CD14-positive monocyte (primary cell): ENCODE measurements at regions not wholly inside any gene's neighbourhood (a gene's known extent, or its start where the extent isn't known, plus 50 kb on each side); places are given as distances from the start of the nearest gene placed in this dataset.

Source experiments
- DNase-seq, 3 donors: peaks; one replicate each; pipeline ENCODE4 v3.0.0-alpha.2; 2011 to 2022
- H2AFZ ChIP-seq: 2 replicates; pipeline ENCODE4 v1.6.0; 2012; ENCODE audit warnings: mild to moderate bottlenecking, low read depth, low read length, inconsistent platforms; ENCODE audit not compliant: insufficient read depth, poor library complexity, severe bottlenecking
- H3K27ac ChIP-seq, 2 donors: 1 replicate in 1 of 2; 2 replicates in 1 of 2; pipeline ENCODE4 v1.5.1; 2012 to 2013; ENCODE audit warnings: low read length in 2 of 2, control low read depth in 1 of 2, inconsistent platforms in 1 of 2, low read depth in 1 of 2, mild to moderate bottlenecking in 1 of 2
- H3K27me3 ChIP-seq, 2 donors: one replicate each; pipeline versions ENCODE4 v1.6.0 to v1.6.1; 2011 to 2013; ENCODE audit warnings: low read length in 2 of 2; ENCODE audit not compliant: control insufficient read depth in 2 of 2, insufficient read depth in 2 of 2
- H3K36me3 ChIP-seq, 2 donors: replicated peaks in 1 of 2; 1 replicate in 1 of 2; 2 replicates in 1 of 2; pipeline versions ENCODE4 v1.5.1 to v1.6.1; 2012 to 2013; ENCODE audit warnings: low read length in 2 of 2, control low read depth in 1 of 2, inconsistent platforms in 1 of 2, mild to moderate bottlenecking in 1 of 2; ENCODE audit not compliant: insufficient read depth in 2 of 2, control insufficient read depth in 1 of 2
- H3K4me1 ChIP-seq, 2 donors: 1 replicate in 1 of 2; 2 replicates in 1 of 2; pipeline versions ENCODE4 v1.5.1 to v1.6.1; 2012 to 2013; ENCODE audit warnings: low read length in 2 of 2, control low read depth in 1 of 2, inconsistent platforms in 1 of 2, mild to moderate bottlenecking in 1 of 2, moderate library complexity in 1 of 2; ENCODE audit not compliant: insufficient read depth in 2 of 2, control insufficient read depth in 1 of 2
- H3K4me2 ChIP-seq: replicated peaks from 2 replicates; pipeline ENCODE3; 2012; ENCODE audit warnings: low read length, moderate library complexity, mild to moderate bottlenecking; ENCODE audit not compliant: poor library complexity, severe bottlenecking; ENCODE audit errors: extremely low read depth
- H3K4me3 ChIP-seq, 3 experiments: fragments of 200-600 bp in 1 of 3; sonication (generic) in 1 of 3; replicated peaks in 1 of 3; 1 replicate in 2 of 3; 2 replicates in 1 of 3; pipeline ENCODE4 v1.5.1; 2011 to 2013; ENCODE audit warnings: low read length in 3 of 3, mild to moderate bottlenecking in 3 of 3, control low read depth in 2 of 3, low read depth in 2 of 3, inconsistent platforms in 1 of 3, moderate library complexity in 1 of 3
- H3K79me2 ChIP-seq: 2 replicates; pipeline ENCODE4 v1.6.0; 2012; ENCODE audit warnings: mild to moderate bottlenecking, control low read depth, inconsistent platforms, low read length, moderate library complexity; ENCODE audit not compliant: insufficient read depth
- H3K9ac ChIP-seq: 2 replicates; pipeline ENCODE4 v1.6.0; 2017; ENCODE audit warnings: low read length, mild to moderate bottlenecking; ENCODE audit not compliant: insufficient read depth, poor library complexity, severe bottlenecking
- H3K9me3 ChIP-seq, 2 donors: replicated peaks in 1 of 2; 1 replicate in 1 of 2; 2 replicates in 1 of 2; pipeline versions ENCODE4 v1.5.1 to v1.6.1; 2012 to 2013; ENCODE audit warnings: low read length in 2 of 2, control low read depth in 1 of 2; ENCODE audit not compliant: control insufficient read depth in 1 of 2, insufficient read depth in 1 of 2
- H4K20me1 ChIP-seq: 2 replicates; pipeline ENCODE4 v1.6.0; 2012; ENCODE audit warnings: mild to moderate bottlenecking, low read length, control low read depth, moderate library complexity; ENCODE audit not compliant: insufficient read depth
- H3K27ac Mint-ChIP-seq, 7 donors: one replicate each; pipeline ENCODE4 v1.8.0; 2020; ENCODE audit warnings: mild to moderate bottlenecking in 7 of 7, mixed read lengths in 7 of 7, moderate library complexity in 6 of 7, inconsistent platforms in 2 of 7
- H3K27me3 Mint-ChIP-seq, 3 donors: one replicate each; pipeline ENCODE4 v1.8.0; 2021 to 2022; ENCODE audit warnings: low read depth in 3 of 3, mild to moderate bottlenecking in 3 of 3, mixed read lengths in 3 of 3, moderate library complexity in 3 of 3, inconsistent platforms in 1 of 3
- H3K36me3 Mint-ChIP-seq, 2 donors: one replicate each; pipeline ENCODE4 v1.8.0; 2020; ENCODE audit warnings: mixed read lengths in 2 of 2, inconsistent platforms in 1 of 2, mild to moderate bottlenecking in 1 of 2
- H3K4me1 Mint-ChIP-seq: one replicate; pipeline ENCODE4 v1.8.0; 2020; ENCODE audit warnings: mild to moderate bottlenecking, mixed read lengths
- H3K4me3 Mint-ChIP-seq, 2 donors: one replicate each; pipeline ENCODE4 v1.8.0; 2020; ENCODE audit warnings: mild to moderate bottlenecking in 2 of 2, mixed read lengths in 2 of 2, moderate library complexity in 1 of 2
- H3K9me3 Mint-ChIP-seq, 7 donors: one replicate each; pipeline ENCODE4 v1.8.0; 2020 to 2022; ENCODE audit warnings: mixed read lengths in 7 of 7, mild to moderate bottlenecking in 6 of 7, moderate library complexity in 6 of 7, inconsistent platforms in 2 of 7
- WGBS: methylation state at CpG from one replicate; pipeline ENCODE4 v1.1.5; 2013; ENCODE audit warnings: missing lambda C conversion rate; ENCODE audit not compliant: insufficient coverage; 5-methylcytosine and 5-hydroxymethylcytosine counted together
- intact Hi-C, 2 donors: fragments of 100-400 bp; cut with micrococcal nuclease; formaldehyde crosslinking; loops; one replicate each; pipeline versions ENCODE4 v1.15.0 to v1.15.1; 2023
- TF ChIP-seq, protein P1 (sequence below): fragments of 200-600 bp; IDR thresholded peaks from one replicate; pipeline ENCODE4 v1.8.0; 2022; ENCODE audit warnings: antibody characterized with exemption, mild to moderate bottlenecking

DNA sequence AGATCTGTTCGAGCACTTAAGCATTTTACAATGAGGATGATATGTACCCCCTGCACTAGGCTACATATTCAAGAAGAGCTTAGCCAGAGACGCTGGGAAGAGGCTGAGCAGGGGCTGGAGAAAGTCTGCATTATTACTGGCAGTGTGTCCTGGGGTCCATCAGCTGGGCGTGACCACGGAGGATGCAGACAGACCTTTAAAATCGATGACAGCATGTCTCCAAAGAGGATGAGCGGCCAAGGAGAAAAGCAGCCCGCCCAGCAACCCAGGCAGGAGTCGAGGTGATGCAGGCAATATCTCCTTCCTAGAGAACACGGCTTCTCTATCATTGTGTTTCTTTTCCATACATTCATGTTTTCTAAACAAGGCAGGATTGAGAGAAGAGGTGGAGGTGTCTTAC is 300.7 kb downstream of the USP46 start:
- H3K27me3 ChIP-seq, result no peaks in the 10 kb centered on the region
- TF ChIP-seq, protein P1, sequence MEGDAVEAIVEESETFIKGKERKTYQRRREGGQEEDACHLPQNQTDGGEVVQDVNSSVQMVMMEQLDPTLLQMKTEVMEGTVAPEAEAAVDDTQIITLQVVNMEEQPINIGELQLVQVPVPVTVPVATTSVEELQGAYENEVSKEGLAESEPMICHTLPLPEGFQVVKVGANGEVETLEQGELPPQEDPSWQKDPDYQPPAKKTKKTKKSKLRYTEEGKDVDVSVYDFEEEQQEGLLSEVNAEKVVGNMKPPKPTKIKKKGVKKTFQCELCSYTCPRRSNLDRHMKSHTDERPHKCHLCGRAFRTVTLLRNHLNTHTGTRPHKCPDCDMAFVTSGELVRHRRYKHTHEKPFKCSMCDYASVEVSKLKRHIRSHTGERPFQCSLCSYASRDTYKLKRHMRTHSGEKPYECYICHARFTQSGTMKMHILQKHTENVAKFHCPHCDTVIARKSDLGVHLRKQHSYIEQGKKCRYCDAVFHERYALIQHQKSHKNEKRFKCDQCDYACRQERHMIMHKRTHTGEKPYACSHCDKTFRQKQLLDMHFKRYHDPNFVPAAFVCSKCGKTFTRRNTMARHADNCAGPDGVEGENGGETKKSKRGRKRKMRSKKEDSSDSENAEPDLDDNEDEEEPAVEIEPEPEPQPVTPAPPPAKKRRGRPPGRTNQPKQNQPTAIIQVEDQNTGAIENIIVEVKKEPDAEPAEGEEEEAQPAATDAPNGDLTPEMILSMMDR, result no peak
- H3K9ac ChIP-seq, result no peak overlapping the region
- Mint-ChIP-seq H3K27me3 (peaks cover 0 to 3% (median 0%) of the 10 kb centered on the region in 3 donors), H3K9me3 (peaks cover 2 to 10% (median 5%) of the 10 kb centered on the region in 7 donors), H3K27ac (no peak overlapping the region), H3K36me3 (no peaks in the 10 kb centered on the region), H3K4me3 (no peak overlapping the region), H3K4me1 (no peaks in the 10 kb centered on the region)
- H3K4me3 ChIP-seq, result no peak overlapping the region
- intact Hi-C loops, result no loop called here
- DNase-seq, result no peak
- no peaks in the 10 kb centered on the region for H4K20me1 ChIP-seq
- no peaks in the 10 kb centered on the region for H3K36me3 ChIP-seq
- no peak overlapping the region for H3K4me2 ChIP-seq
- H3K9me3 ChIP-seq, result no peaks in the 10 kb centered on the region
- 94% methylated on average over 4 of the region's 9 CpGs for WGBS
- H3K27ac ChIP-seq, result no peak overlapping the region
- no peak overlapping the region for H2AFZ ChIP-seq
- no peaks in the 10 kb centered on the region for H3K79me2 ChIP-seq
- no peaks in the 10 kb centered on the region for H3K4me1 ChIP-seq

DNA sequence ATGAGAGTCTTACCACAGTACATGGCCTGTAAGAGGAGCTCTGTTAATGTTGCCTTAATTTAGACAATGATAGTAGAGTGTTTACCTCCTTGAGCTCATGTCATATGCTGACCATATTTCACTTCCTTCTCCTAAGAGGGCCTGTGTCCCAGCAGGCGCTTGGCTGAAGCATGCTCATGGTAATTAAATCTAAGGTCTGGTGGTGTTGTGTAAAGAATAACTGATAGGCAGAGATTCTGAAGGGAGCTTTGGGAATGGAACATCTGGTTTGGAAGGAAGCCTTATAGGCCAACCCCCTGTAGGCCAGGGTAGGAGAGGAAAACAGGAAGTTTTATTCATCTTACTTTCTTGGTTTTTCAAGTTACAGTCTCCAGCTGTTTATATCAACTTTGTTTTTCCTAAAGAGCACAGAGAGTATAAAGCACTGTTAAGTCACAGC is 300.2 kb downstream of the USP46 start:
- H3K4me2 ChIP-seq, result no peak overlapping the region
- H3K4me1 ChIP-seq, result no peaks in the 10 kb centered on the region
- H3K27me3 ChIP-seq, result no peaks in the 10 kb centered on the region
- no peak overlapping the region for H3K27ac ChIP-seq
- no peaks in the 10 kb centered on the region for H3K79me2 ChIP-seq
- H4K20me1 ChIP-seq, result no peaks in the 10 kb centered on the region
- no peak for DNase-seq
- H3K4me3 ChIP-seq, result no peak overlapping the region
- TF ChIP-seq, protein P1, result no peak
- Mint-ChIP-seq H3K9me3 (peaks cover 2 to 13% (median 5%) of the 10 kb centered on the region in 7 donors), H3K27ac (no peak overlapping the region), H3K4me1 (no peaks in the 10 kb centered on the region), H3K4me3 (no peak overlapping the region), H3K27me3 (peaks cover 0 to 3% (median 0%) of the 10 kb centered on the region in 3 donors), H3K36me3 (no peaks in the 10 kb centered on the region)
- WGBS, result no CpG with 5 or more reads among the region's 1 CpG
- no peak overlapping the region for H2AFZ ChIP-seq
- intact Hi-C loops, result no loop called here
- no peak overlapping the region for H3K9ac ChIP-seq
- no peaks in the 10 kb centered on the region for H3K36me3 ChIP-seq
- H3K9me3 ChIP-seq, result no peaks in the 10 kb centered on the region
